AG10803 (cell line): ENCODE measurements at regions not wholly inside any gene's neighbourhood (a gene's known extent, or its start where the extent isn't known, plus 50 kb on each side); places are given as distances from the start of the nearest gene placed in this dataset.
A peak's percentile ranks its signal among the peaks of the same experiment; 100 is the strongest.
"Not testable (repeated sequence)": the region's sequence is repeated elsewhere in the genome, so short reads cannot be mapped to it uniquely, and the experiment has no call there.

Source experiments
- DNase-seq: peaks from one replicate; pipeline ENCODE4 v3.0.0; 2010; ENCODE audit warnings: low read depth
- H3K4me3 ChIP-seq: 2 replicates; pipeline ENCODE4 v1.5.1; 2011; ENCODE audit warnings: mild to moderate bottlenecking, low read length, control low read depth
- TF ChIP-seq, protein P1 (sequence below): conservative IDR thresholded peaks from 2 replicates; pipeline ENCODE4 v1.5.1; 2011; ENCODE audit warnings: mild to moderate bottlenecking, low read length, control low read depth, inconsistent platforms

GRCh38 chr7:51386806-51387568 lies 70.4 kb upstream of the COBL start:
- DNase-seq, H3K4me3 ChIP-seq: not testable (repeated sequence)

- not testable (repeated sequence) for DNase-seq, H3K4me3 ChIP-seq
Measured at GRCh38 chr7:51386184-51386583, 69.6 kb upstream of the COBL start.

DNA sequence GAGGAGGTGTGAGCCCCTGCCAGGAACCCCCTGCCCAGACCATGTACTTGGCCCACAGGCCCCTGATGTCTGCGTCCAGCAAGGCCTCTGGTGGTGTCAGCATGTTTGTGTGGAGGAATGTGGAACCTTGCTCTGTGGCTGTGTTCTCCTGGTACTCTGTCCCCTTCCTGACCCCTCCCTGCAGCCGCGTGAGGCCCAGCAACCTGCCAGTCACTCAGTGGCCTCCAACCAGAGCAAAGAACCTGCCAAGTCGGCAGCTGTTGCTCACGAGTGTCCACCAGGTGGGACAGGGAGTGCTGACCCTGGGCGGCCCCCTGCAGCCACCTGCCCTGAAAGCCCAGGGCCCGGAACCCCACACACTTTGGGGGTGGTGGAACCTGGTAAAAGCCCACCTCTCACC lies 65.6 kb upstream of the COBL start:
- not testable (repeated sequence) for DNase-seq

GRCh38 chr7:51376420-51377092 lies 59.9 kb upstream of the COBL start:
- H3K4me3 ChIP-seq = no peak overlapping the region
- DNase-seq = no peak
- TF ChIP-seq, protein P1, sequence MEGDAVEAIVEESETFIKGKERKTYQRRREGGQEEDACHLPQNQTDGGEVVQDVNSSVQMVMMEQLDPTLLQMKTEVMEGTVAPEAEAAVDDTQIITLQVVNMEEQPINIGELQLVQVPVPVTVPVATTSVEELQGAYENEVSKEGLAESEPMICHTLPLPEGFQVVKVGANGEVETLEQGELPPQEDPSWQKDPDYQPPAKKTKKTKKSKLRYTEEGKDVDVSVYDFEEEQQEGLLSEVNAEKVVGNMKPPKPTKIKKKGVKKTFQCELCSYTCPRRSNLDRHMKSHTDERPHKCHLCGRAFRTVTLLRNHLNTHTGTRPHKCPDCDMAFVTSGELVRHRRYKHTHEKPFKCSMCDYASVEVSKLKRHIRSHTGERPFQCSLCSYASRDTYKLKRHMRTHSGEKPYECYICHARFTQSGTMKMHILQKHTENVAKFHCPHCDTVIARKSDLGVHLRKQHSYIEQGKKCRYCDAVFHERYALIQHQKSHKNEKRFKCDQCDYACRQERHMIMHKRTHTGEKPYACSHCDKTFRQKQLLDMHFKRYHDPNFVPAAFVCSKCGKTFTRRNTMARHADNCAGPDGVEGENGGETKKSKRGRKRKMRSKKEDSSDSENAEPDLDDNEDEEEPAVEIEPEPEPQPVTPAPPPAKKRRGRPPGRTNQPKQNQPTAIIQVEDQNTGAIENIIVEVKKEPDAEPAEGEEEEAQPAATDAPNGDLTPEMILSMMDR = no peak

More for the DNA sequence above, 65.6 kb upstream of the COBL start:
- H3K4me3 ChIP-seq = not testable (repeated sequence)

- TF ChIP-seq, protein P1 = no peak
- no peak for DNase-seq
- no peak overlapping the region for H3K4me3 ChIP-seq
Measured at GRCh38 chr7:51374936-51375335, 58.3 kb upstream of the COBL start.

- not testable (repeated sequence) for DNase-seq
Measured at GRCh38 chr7:51373607-51374006, 57.0 kb upstream of the COBL start.

DNA sequence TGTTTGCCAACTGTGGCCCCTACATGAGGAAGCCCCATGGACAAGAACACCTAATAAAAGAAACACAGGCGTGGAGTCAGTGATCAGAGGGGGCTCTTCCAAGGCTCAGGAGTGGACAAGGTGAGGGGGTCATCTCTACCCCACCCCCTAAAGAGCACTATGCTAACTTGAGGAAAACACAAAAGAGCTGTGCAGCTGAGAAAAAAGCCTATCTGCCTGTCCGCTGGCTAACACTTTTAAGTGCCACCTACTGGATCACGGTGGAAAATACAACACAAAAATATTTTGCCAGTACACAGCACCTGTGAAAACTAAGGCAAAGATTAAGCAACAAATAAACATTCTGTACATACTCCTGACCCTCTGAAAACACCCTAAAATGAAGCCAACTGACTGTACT lies 53.1 kb upstream of the COBL start:
- H3K4me3 ChIP-seq = no peak overlapping the region
- DNase-seq = no peak
- TF ChIP-seq, protein P1 = peak; percentile 30

More at GRCh38 chr7:51373607-51374006, 57.0 kb upstream of the COBL start:
- H3K4me3 ChIP-seq = not testable (repeated sequence)

- not testable (repeated sequence) for DNase-seq, H3K4me3 ChIP-seq
Measured at GRCh38 chr7:51369228-51369627, 52.6 kb upstream of the COBL start.

- TF ChIP-seq, protein P1 = no peak
- no peak for DNase-seq
- H3K4me3 ChIP-seq = no peak overlapping the region
Measured at GRCh38 chr7:51368334-51368733, 51.7 kb upstream of the COBL start.

- no peak overlapping the region for H3K4me3 ChIP-seq
- DNase-seq = no peak
- TF ChIP-seq, protein P1 = no peak
Measured at GRCh38 chr7:51367614-51367968, 51.0 kb upstream of the COBL start.
